Activated CD4-positive, alpha-beta T cell treated with anti-CD3 and anti-CD28 coated beads for 4 hours (primary cell): ENCODE measurements at regions not wholly inside any gene's neighbourhood (a gene's known extent, or its start where the extent isn't known, plus 50 kb on each side); places are given as distances from the start of the nearest gene placed in this dataset.

Experiments used
- DNase-seq, 2 donors: peaks; one replicate each; pipeline ENCODE4 v3.0.0-alpha.2; 2020

DNA sequence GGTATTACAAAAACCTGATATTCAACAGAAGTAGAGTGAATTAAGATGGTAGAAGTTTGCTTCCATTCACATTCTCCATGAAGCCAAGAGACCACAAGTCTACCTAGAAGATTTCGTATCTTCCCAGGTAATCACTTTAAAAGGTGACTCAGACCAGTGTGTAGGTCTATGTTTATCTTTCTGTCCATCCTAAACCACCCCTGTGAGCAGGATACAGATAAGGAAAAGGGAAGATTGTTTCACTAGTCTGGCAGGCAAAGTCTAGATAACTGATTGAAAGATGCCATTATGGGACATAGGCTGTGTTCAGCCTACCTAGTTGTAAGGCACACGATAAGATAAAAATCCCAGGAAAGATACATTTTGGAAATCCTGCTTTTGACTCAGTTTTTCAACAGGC lies 244.3 kb upstream of the NWD2 start:
- no peak for DNase-seq

DNA sequence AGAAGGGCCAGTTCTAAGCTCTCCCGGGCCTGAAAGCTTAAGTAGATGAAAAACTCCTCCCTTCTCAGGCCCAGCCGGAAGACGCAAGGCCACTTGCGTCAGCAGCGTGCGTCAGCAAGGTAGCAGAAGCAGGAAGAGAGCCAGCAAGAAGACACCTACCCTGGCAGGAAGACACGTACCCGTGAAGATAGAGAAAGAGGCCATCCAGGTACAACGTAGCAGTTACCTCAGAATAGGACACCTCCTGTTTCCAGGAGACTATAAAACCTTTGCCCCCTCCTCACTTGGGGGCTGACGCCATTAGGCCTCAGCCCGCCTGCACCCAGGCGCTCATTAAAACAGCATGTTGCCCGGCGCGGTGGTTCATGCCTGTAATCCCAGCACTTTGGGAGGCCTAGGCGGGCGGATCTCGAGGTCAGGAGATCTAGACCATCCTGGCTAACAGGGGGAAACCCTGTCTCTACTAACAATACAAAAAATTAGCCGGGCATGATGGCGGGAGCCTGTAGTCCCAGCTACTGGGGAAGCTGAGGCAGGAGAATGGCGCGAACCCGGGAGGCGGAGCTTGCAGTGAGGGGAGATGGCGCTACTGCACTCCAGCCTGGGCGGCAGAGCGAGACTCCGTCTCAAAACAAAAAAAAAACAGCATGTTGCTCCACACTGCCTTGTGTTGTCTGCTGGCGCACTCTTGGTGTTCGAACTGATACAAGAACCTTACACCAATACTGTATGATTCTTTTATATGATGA lies 242.7 kb upstream of the NWD2 start:
- no peak for DNase-seq

- no peak for DNase-seq
Measured at GRCh38 chr4:37002625-37003024, 241.9 kb upstream of the NWD2 start.

DNA sequence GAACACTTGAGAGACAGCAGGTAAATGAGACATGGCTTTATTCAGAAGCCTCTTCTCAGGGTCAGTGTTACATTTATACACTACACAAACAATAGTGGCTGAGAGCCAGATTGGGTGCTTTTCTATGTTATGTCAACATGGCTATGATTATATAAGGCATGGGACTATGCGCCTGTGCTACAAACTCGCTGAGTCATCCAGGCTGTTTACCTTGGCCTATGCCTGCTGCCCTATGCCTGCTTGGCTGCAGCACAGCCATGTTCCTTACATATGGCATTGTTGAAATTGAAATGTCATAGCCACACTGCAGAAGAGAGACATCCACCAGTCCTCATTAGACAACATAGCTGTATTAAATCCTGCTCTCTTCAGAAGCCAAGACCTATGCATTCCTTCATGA lies 236.3 kb upstream of the NWD2 start:
- DNase-seq: no peak

- DNase-seq: no peak
Measured at GRCh38 chr4:37014584-37014983, 230.0 kb upstream of the NWD2 start.

GRCh38 chr4:37015391-37015790 lies 229.2 kb upstream of the NWD2 start:
- no peak for DNase-seq

GRCh38 chr4:37023504-37023903 lies 221.0 kb upstream of the NWD2 start:
- DNase-seq: no peak

GRCh38 chr4:37023996-37024395 lies 220.5 kb upstream of the NWD2 start:
- DNase-seq: no peak

- no peak for DNase-seq
Measured at GRCh38 chr4:37040816-37041215, 203.7 kb upstream of the NWD2 start.

DNA sequence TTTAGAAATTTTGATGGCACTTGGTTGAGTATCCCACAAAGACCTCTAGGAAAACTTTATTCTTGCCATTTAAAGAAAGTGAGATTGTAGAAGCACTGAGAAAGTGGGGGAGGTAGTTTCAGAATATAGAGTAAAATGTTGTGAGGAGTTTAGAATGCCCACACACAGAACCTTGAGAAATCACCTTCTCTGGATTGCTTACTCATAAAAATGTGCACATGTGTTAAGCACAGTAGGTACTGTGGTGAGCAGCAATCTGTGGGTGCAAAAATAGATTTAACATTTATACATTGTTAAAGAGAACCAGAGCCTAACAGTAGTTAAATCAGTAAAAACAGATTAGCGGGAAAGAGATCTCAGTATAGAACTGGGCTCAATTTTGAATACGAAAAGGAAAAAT lies 201.2 kb upstream of the NWD2 start:
- no peak for DNase-seq

- no peak for DNase-seq
Measured at GRCh38 chr4:37051111-37051510, 193.4 kb upstream of the NWD2 start.

DNA sequence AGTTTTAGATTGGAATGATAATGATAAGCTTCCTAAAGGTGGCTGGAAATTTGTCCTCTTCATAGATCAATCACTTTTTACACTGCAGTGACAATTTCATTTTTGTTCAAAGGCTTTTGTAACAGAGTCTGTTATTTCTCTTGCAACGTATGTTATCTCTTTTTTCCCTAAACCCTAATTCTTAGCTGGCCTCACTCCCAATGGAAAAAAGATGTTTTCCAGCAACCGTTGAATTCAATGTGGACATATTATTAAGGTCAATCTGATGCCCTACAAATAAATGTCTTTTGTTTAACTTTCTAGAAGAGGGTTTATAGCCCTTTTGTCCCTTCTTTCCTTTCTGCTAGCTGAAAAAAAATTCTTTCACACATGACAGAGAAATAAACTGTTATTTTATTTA lies 192.7 kb upstream of the NWD2 start:
- no peak for DNase-seq

DNA sequence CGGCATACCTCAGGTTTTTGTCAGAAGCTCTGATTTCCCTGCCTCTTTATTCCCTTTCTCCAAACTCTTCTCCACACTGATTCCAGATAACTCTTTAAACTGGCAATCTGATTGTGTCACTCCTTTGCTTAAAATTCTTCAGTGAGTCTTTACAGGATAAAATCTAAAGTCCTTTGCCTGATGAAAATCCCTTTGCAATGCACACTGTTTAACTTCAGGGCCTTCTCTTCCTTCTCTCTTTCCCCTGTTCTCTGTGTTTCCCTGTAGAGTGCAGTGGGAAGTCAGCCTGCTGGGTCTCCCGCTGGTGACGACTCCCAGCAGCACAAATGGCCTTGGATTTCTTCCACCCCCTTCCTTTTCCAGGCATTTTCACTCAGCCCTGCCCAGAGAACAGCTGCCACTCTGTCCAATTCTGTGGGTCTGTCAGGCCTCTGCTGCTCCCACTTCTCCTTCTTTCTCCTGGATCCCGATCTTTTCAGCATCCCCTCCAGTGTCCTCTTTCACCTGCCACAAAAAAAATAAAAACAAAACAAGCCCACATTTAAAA lies 189.9 kb upstream of the NWD2 start:
- DNase-seq: no peak

- DNase-seq: no peak
Measured at GRCh38 chr4:37058826-37059225, 185.7 kb upstream of the NWD2 start.

- DNase-seq: no peak
Measured at GRCh38 chr4:37066159-37066558, 178.4 kb upstream of the NWD2 start.

DNA sequence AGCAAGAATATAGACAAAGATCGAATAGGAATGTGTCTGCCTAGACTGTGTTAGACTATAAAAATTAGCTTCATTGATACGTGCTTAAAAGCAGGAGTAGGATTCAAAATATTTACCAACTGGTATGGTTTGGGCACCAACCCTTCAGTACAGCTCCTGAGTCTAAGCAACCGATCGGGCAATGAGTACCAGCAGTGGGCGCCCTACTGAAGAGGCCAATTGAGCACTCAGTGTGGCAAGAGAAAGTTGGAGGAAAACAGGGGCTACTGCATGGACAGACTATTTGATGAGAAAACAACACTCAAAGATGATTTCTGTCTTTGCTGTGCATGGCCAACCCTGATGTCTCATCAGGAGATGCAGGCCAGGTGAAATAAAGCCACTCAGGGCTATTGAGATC lies 176.0 kb upstream of the NWD2 start:
- DNase-seq: no peak

GRCh38 chr4:37070041-37070440 lies 174.5 kb upstream of the NWD2 start:
- DNase-seq: no peak

DNA sequence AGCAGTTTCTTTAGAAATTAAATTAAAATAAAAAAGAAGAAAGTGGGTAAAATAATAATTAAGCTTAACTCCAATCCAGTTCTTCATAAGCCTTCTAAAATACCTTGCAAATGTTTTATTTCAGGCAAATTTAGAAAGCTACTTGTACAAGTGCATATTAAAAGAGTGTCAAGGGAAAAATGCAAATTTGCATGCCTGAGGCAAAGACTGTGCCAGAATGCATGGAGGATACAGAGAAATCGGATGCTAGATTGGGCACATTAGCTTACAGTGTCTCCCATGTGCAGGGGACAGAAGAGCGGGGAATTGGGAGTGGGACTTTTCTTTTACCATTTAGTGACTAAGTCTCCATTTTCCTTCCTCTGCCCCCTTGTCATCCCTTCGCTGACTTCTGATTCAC lies 173.0 kb upstream of the NWD2 start:
- no peak for DNase-seq

- DNase-seq: no peak
Measured at GRCh38 chr4:37073226-37073840, 171.2 kb upstream of the NWD2 start.

DNA sequence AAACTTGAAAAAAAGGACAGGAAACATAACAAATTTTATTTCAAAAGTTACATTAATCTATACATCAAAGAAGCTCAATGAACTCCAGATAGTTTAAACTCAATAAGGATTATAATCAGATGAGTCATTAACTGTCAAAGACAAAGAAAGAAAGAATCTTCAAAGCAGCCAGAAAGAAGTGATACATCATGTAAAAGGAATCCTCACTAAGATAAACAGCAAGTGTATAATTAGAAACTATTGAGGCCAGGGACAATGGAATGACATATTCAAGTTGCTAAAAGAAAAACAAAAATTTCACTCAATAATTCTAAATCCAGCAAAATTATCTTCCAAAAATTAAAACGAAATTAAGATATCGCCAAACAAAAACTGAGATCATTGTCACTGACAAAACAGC lies 161.6 kb upstream of the NWD2 start:
- DNase-seq: no peak

DNA sequence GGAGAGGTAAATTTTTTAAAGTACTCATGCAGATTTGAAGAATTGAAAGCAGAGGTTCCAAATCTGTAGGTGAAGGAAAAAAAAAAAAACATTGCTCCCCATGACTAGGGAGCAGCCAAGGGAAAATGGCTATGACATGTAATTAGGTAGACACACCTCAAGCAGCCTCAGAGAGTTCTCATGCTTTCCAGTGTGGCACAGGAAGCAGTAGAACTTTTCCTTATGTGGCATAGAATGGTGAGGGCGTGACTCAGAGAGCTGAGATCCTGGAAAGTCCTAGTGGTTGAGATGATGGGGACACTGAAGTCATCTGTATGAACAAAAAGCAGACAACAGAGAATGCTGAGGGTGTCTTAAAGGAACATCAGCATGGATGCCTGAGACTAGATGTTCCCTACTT lies 148.6 kb upstream of the NWD2 start:
- no peak for DNase-seq

- DNase-seq: no peak
Measured at GRCh38 chr4:37101182-37101581, 143.4 kb upstream of the NWD2 start.

DNA sequence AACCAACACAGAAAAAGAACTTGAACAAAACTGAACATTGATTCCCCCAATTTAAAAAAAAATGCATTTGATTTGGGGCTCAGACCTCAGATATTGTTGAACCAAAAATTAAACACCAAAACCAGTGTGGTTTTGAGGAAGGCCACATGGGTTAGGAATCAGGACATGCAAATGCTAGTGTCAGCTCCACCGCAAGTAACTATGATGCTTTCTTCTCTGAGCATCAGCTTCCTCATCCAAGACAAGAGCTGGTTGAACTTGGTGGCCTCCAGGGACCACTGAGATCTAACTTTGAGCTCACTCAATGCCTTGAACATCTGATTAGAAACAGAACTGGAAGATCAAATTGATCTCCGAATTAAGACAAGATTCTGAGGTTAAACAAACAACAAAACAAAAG lies 142.9 kb upstream of the NWD2 start:
- DNase-seq: no peak

- no peak for DNase-seq
Measured at GRCh38 chr4:37109756-37110155, 134.8 kb upstream of the NWD2 start.

- no peak for DNase-seq
Measured at GRCh38 chr4:37124800-37125199, 119.7 kb upstream of the NWD2 start.
